RWPE2 (cell line): ENCODE measurements at regions not wholly inside any gene's neighbourhood (a gene's known extent, or its start where the extent isn't known, plus 50 kb on each side); places are given as distances from the start of the nearest gene placed in this dataset.

Experiments
- ATAC-seq: fragments of 200-7000 bp; cut with Tn5 transposase; 3 replicates; pipeline ENCODE4 v1.9.1; 2021; ENCODE audit warnings: low read depth
- DNase-seq: peaks from one replicate; pipeline ENCODE4 v3.0.0-alpha.2; 2020; ENCODE audit warnings: low spot score
- H3K27ac ChIP-seq: fragments of 450-650 bp; 2 replicates; pipeline ENCODE4 v1.5.1; 2017; ENCODE audit warnings: mild to moderate bottlenecking; ENCODE audit not compliant: poor library complexity, severe bottlenecking
- H3K27me3 ChIP-seq: fragments of 250-450 bp; sonication (Bioruptor Pico); 2 replicates; pipeline ENCODE4 v1.5.1; 2021; ENCODE audit warnings: mild to moderate bottlenecking, moderate library complexity; ENCODE audit not compliant: insufficient read depth, poor library complexity, severe bottlenecking
- H3K36me3 ChIP-seq: fragments of 250-450 bp; sonication (Bioruptor Pico); 2 replicates; pipeline ENCODE4 v1.5.1; 2020; ENCODE audit warnings: low read depth, mild to moderate bottlenecking, moderate library complexity
- H3K4me1 ChIP-seq: fragments of 250-450 bp; sonication (Bioruptor Pico); 2 replicates; pipeline ENCODE4 v1.5.1; 2021; ENCODE audit warnings: mild to moderate bottlenecking, moderate library complexity; ENCODE audit not compliant: insufficient read depth, poor library complexity, severe bottlenecking
- H3K4me3 ChIP-seq: fragments of 250-450 bp; sonication (Bioruptor Pico); 2 replicates; pipeline ENCODE4 v1.5.1; 2021; ENCODE audit warnings: mild to moderate bottlenecking, moderate library complexity; ENCODE audit not compliant: severe bottlenecking
- H3K9me3 ChIP-seq: fragments of 250-450 bp; sonication (Bioruptor Pico); 2 replicates; pipeline ENCODE4 v1.5.1; 2021; ENCODE audit warnings: mild to moderate bottlenecking, moderate library complexity; ENCODE audit not compliant: severe bottlenecking
- TF ChIP-seq, protein P1 (sequence below): fragments of 450-650 bp; IDR thresholded peaks from one replicate; pipeline ENCODE4 v1.5.1; 2017; ENCODE audit warnings: mild to moderate bottlenecking, moderate library complexity; ENCODE audit not compliant: poor library complexity, severe bottlenecking

DNA sequence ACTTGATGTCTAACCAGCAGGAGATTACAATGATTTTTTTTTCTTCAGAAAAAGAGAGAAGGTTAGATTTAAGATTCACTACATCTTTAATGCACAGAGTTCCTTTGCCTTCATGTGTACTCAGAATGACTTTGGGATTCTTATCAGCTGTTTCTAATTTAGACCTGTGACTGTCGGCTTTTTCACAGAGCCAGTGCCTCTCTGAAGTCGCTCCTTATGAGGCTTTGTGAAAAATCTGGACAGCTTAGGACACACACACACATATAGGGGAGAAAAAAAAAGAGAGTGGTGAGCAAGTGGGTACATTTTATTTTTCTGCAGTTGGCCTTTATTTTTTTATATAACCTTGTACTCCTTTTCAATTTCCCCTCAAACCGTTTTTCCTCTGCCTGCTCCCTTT is 893.1 kb upstream of the CELF4 start:
- Histone ChIP-seq H3K36me3 (no peaks in the 10 kb centered on the region), H3K4me1 (no peaks in the 10 kb centered on the region), H3K4me3 (no peak overlapping the region), H3K27ac (no peak overlapping the region), H3K9me3 (no peaks in the 10 kb centered on the region), H3K27me3 (peaks cover 5% of the 10 kb centered on the region)
- ATAC-seq: no peak
- DNase-seq: no peak
- TF ChIP-seq, protein P1, sequence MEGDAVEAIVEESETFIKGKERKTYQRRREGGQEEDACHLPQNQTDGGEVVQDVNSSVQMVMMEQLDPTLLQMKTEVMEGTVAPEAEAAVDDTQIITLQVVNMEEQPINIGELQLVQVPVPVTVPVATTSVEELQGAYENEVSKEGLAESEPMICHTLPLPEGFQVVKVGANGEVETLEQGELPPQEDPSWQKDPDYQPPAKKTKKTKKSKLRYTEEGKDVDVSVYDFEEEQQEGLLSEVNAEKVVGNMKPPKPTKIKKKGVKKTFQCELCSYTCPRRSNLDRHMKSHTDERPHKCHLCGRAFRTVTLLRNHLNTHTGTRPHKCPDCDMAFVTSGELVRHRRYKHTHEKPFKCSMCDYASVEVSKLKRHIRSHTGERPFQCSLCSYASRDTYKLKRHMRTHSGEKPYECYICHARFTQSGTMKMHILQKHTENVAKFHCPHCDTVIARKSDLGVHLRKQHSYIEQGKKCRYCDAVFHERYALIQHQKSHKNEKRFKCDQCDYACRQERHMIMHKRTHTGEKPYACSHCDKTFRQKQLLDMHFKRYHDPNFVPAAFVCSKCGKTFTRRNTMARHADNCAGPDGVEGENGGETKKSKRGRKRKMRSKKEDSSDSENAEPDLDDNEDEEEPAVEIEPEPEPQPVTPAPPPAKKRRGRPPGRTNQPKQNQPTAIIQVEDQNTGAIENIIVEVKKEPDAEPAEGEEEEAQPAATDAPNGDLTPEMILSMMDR: no peak

DNA sequence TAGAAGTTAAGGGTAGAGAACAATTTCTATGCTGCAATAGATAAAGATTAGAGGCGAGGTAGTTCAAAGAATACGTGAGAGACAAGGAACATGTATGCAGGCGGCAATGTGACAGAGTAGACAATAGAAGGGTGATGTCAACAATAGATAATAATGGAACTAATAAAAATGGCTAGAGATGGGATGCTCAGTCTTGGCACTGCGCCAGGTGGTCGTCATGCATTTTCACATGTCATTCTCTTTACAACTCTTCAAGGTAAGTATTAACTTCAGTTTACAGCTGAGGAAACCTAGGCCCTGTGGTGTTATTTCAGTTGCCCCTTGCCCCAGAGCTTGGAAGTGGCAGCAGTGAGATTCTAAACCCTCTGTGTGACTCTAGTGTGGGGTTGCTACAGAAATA is 890.7 kb upstream of the CELF4 start:
- TF ChIP-seq, protein P1: no peak
- Histone ChIP-seq H3K27ac (no peak overlapping the region), H3K4me3 (no peak overlapping the region), H3K4me1 (no peaks in the 10 kb centered on the region), H3K36me3 (no peaks in the 10 kb centered on the region), H3K9me3 (no peaks in the 10 kb centered on the region), H3K27me3 (peaks cover 5% of the 10 kb centered on the region)
- ATAC-seq: no peak
- DNase-seq: no peak

DNA sequence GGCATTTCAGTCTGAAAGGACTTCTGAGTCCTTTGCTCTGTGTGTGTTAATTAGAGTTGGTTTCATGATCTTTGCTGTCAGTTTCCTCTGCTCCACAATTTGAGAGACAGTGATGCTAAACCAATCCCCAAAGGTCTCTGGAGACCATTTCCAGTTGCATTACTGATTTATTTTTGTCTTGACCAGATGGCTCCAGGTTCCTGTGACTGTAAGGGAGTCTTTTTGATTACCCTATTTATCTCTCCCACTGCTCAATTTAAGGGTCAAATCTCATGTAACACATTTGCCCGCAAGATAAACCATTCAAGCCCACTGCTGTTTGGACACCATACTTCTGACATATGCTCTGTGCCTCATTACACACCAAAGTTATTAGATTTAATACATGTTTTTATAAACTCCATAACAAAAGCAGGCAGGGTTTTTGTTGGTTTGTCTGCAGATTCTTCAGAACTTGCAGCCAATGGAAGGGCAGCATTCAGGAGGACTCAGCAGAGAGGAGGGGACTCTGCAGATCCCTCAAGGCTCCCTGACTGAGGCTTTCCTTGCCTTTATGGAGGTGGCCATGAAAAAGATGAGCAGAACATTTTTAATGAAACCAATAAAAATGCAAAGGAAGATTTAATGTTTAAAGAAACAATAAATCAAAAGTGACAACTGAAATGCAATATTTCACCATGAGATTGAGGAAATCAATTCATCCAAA is 889.3 kb upstream of the CELF4 start:
- DNase-seq: no peak
- H3K4me1 ChIP-seq: no peaks in the 10 kb centered on the region
- no peak overlapping the region for H3K4me3 ChIP-seq
- no peaks in the 10 kb centered on the region for H3K9me3 ChIP-seq
- no peak for ATAC-seq
- H3K36me3 ChIP-seq: no peaks in the 10 kb centered on the region
- H3K27ac ChIP-seq: no peak overlapping the region
- TF ChIP-seq, protein P1: no peak
- peaks cover 2% of the 10 kb centered on the region for H3K27me3 ChIP-seq

DNA sequence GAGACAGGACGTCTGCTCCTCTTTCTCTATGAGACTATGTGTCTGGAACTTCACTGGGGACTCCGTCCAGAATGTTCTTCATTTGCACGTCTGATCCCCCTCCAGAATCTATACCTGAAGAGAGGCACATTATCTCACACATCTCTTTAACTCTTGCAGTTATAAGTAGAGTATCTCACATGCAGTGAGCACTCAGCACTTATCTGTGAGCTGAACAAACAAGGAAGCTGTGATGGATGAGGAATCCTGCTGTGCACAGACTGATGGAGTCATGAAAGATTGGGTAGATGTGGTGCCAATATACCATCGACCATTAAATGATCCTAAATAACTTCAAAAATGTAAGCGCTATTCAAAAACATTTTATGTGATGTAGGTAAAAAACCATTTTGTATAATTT is 888.3 kb upstream of the CELF4 start:
- no peaks in the 10 kb centered on the region for H3K4me1 ChIP-seq
- TF ChIP-seq, protein P1: no peak
- H3K9me3 ChIP-seq: no peaks in the 10 kb centered on the region
- no peaks in the 10 kb centered on the region for H3K27me3 ChIP-seq
- no peak overlapping the region for H3K4me3 ChIP-seq
- no peaks in the 10 kb centered on the region for H3K36me3 ChIP-seq
- DNase-seq: no peak
- no peak for ATAC-seq
- H3K27ac ChIP-seq: no peak overlapping the region

DNA sequence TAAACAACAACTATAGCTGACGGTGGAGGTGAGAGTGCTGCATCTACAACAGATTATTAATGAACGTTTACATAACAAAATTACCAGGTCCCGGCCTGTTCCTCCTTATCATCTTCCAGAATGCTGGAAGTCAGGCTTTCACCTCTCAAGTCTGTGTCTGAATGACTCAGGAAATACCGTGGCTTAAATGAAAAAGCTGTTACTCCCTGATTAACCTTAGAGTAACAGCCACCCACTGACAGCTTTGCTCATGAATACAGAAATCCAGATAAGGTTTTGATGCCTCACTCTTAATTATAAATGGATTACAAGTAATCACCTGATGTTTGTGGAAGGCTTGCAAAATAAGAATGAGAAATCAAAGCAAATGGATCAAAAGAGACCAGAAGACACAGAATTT is 885.3 kb upstream of the CELF4 start:
- H3K27me3 ChIP-seq: no peaks in the 10 kb centered on the region
- no peaks in the 10 kb centered on the region for H3K4me1 ChIP-seq
- H3K36me3 ChIP-seq: no peaks in the 10 kb centered on the region
- H3K4me3 ChIP-seq: no peak overlapping the region
- ATAC-seq: no peak
- no peak overlapping the region for H3K27ac ChIP-seq
- DNase-seq: no peak
- TF ChIP-seq, protein P1: no peak
- H3K9me3 ChIP-seq: no peaks in the 10 kb centered on the region
